NCI-H82 treated with DMSO at 0.1 percent for 48 hours (cell line): ENCODE measurements at regions not wholly inside any gene's neighbourhood (a gene's known extent, or its start where the extent isn't known, plus 50 kb on each side); places are given as distances from the start of the nearest gene placed in this dataset.
"Not testable (repeated sequence)": the region's sequence is repeated elsewhere in the genome, so short reads cannot be mapped to it uniquely, and the experiment has no call there.

Experiments used
- DNase-seq: peaks from one replicate; lab custom pipeline; 2025; ENCODE audit not compliant: unreplicated experiment; lab: John Stamatoyannopoulos, UW

DNA sequence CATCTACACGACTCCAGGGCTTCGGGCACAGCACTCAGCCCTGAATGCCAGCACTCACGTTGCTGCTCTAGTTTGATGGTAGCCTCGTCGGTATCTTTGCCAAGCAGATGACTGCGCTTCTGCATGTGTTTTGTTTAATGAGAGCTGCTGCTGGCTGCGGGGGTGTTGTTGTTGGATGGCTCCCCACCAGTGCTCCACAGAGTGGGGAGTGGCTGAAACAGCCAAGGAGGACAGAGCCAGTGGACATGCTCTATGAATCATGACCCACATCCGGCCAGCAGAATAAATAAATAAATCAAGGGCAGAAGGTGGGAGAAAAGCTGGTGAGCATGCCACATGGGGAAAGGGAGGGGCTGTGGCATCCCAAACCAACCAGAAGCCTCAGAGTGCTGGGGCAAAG is 131.2 kb upstream of the SOX11 start:
- no peak for DNase-seq

DNA sequence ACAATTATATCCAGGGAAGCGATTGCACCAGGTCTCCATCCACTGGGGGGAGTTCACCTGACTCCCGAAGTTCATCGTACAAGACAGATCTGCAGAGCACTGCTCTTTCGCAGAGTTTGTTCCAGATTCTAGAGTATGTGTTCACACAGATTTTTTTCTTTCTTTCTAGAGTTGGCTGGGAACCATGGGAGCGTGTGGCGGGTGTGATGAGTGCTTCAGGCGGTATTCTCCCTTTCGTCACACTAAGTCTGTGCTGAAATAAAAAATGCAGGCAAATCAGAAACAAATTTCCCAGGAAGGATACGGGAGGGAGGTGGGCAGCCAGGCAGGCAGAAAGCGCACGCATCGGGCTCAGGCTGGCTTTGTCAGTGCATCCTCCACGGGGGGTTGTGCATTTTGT is 129.8 kb upstream of the SOX11 start:
- no peak for DNase-seq

DNA sequence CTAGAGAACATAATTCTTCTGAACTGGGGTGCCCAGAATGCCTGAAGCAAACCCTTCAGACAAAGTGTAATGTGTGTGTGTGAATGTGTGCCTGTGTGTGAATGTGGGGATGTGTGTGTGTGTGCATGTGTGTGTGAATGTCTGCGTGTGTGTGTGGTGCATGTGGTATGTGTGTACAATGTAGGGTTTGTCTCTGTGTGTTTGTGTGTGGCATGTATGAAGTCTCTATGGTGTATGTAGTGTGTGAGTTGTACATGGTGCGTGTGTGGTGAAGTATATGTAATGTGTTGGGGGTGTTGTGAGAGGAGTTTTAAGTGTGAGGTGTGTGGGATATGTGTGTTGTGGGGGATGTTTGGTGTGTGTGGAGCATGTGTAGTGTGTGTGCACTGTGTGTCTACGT is 129.3 kb upstream of the SOX11 start:
- DNase-seq, result no peak

DNA sequence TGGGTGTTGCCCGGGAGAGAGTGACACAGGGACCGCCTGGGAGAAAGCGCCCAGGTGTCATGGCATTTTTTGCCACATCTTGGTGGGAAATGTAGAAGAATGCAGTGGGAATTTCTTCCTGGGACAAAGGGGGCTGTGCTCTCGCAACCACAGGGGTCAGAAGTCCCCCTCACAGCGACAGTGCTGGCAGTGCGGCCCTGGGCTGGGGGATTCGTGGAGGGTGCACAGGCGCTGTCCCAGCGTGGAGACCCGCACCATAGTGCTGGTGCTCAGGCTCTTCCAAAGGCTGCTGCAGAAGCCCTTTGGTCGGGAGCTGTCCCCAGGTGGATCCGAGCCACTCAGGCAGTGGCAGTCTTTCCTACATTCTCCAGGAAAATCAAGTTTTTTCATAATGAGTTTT is 128.8 kb upstream of the SOX11 start:
- no peak for DNase-seq

DNA sequence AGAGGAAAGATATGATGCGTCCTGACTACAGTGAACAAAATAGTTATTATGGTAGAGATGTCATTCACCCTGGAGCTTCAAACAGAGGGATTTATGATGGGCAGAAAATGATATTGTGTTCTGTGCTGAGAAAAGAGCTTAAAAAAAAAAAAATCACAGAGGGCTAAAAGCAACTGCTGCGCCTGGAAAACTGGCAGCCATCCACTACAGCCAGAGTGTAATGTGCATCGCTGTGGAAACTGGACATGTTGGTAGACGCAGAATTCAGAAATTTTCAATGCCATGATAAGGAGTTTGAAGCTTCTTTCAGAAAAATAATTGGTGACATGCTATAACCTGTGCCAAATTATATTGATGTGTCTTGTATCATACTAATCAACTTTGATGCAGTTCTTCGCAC is 122.9 kb upstream of the SOX11 start:
- DNase-seq, result no peak

DNA sequence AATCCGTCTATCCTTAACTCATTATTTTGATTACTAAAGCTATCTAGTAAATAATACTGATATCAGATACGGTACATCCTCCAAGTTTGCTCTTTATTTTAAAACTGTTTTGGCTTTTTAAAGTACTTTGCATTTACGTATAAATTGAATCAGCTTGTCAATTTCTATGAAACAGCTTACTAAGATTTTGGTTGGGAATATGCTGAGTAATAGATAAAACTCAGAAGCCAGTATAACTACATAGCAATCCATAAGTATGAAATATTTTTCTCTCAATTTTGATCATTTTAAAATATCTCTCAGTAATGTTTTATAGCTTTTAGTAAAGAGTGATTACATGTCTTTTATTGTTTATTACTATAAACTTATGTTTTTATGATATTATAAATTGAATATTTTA is 116.2 kb upstream of the SOX11 start:
- DNase-seq, result no peak

DNA sequence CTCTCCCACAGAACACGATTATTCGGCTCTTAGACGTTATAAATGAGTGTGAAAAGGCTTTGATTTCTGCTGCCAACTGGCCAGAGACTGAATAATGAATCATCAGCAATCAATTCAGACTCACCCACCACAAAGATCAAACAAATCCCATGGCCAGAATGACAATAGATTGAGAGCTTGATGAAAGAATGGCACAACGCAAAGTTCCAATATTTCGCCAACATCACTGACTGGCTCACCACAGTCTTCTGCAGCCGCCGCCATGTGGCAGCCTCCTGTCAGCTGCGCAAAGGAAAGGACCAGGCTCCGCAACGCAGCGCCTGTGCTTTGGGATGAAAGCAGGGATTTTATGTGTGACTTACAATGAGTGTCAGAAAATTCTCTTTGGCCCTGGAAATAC is 104.4 kb upstream of the SOX11 start:
- DNase-seq, result no peak

DNA sequence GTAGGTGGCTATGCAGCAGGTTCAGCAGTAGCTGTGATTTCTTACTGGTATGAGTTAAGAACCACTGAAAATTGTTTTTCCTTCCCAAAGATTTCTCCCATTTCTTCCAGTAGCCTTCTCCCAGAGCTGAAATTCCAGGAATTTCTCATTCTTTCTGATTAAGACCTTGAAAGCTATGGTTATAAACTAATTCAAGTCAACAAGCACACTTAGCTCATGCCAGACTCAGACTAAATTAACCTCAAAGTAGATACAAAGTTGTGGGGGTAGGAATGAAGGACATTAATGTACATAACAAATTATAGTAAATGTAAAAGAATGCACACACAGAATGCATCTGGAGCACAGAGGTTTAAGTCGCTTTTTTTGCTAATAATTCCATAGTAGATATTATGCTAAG is 103.6 kb upstream of the SOX11 start:
- DNase-seq, result no peak

DNA sequence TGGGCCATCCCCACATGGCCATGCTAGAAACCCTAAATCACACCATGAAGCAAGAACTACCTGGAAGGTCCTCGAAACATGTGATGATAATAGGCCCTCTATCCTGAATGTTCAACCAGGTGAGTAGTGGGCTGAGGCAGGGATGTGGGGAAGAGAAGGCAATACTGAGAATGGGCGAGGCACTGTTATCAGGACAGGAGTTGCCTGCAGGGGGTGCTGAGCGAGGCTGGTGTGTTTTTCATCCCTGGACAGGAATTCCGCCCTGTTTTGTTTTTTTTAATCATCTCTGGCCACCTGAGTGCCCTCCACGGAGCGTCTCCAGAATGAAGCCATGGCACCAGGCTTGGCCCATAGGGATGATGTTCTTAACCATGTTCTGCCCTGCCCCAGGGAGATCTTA is 103.0 kb upstream of the SOX11 start:
- no peak for DNase-seq

DNA sequence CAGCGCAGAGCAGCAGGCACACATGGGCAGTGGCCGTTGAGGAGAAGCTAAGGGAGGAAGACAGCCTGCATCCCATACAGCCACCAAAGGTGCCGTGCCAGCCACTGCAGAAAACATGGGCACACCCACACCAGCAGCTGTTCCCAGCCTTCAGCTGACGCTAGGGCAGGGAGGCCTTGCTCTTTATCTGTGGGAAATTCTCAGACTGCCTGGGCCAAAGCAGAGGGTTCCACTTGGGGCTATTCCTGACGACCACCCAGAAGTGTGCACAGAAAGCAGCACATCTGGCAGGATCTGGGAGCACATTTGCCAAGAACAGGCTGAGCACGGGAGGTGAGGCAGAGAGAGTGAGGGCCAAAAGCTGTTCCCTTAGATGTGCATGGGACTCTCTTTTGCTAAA is 101.3 kb upstream of the SOX11 start:
- DNase-seq, result no peak

DNA sequence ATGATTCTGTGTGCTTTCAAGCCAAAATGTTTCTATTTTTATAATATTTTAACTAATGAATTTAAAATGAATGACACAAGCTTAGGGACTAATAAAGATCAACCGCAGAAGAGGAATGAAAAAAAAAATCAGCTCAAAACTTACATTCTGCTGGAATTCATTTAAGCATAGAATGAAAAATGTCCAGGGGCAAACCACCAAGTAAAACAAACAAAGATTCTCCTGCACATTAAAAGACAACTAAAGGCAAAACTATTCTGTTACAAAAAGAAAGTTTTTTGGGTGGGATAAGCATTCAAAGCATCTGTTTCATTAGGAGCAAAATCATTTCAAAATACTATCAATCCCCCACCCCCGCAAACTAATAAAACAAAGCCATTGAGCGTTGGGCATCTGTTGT is 99.3 kb upstream of the SOX11 start:
- no peak for DNase-seq

DNA sequence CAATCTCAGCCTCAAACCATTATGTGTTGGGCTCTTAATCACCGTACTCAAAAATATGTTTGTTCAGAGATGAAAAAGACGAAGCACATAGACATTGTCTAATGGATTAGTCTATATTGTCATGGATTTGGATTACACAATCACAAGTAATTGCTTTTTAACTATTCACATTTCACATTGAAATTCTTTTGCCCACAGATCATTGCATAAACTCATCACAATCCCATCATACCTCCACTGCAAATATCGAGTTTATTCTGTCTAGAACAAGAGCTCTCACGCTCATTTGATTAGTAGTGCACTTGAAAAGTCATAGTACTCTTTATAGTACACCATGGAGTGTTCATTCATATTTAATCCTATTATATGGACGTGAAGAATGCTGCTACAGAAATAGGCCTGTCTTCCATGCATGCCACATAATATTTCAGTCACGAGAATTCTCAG is 97.9 kb upstream of the SOX11 start:
- no peak for DNase-seq

DNA sequence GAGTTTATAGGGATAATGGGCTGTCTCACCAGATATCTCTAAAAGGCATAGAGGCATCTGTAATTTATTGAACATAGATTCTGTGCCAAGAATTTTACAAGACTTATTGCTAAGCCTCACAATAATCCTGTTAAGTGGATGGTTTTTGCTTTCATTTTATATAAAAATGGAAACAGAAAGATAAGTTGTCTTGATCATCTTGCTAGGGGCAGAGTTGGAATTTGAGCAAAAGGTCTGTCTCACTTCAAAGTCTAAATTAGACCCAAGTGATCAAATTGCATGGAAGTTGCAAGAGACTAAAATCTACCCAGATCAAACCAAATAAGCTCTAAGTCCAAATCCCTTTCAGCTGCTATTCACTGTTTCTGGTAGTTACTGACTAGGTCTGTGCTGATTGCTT is 95.3 kb upstream of the SOX11 start:
- DNase-seq, result no peak

DNA sequence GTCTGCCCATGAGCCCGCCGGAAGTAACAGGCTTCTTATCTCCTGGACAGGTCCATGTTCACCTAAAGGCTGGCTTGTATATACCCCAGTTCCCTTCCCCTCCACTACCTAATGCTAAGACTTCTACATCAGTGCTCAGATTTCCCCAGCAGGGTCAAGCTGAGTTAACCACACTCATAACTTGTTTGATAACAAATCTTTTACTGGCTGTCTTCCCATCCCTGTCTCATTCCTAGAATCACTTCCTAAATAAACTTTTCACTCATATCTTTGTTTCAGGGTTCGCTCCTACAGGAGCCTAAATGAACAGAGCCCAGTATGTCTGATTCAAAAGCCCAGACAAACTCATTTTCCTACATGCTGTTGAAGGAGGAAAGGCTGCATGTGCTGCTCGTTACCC is 94.0 kb upstream of the SOX11 start:
- no peak for DNase-seq

DNA sequence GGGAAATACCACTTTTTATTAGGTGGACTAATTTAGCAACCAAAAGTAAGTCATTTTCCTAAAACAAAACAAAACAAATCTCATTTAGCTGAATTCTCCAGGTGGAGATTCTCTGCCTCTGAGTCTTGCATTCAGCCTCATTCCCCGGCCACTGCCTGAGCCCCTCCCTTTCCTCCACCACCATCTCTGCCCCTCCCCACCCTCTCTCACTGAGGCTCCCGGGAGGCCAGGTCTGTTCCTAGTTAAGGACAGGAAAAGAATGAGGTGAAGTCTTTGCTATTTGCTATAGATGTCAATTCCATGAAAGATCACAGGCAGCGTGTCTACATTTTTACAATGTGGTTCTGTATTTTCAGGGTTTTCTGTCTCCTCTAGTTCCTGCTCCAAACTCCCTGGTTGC is 83.0 kb upstream of the SOX11 start:
- no peak for DNase-seq

DNA sequence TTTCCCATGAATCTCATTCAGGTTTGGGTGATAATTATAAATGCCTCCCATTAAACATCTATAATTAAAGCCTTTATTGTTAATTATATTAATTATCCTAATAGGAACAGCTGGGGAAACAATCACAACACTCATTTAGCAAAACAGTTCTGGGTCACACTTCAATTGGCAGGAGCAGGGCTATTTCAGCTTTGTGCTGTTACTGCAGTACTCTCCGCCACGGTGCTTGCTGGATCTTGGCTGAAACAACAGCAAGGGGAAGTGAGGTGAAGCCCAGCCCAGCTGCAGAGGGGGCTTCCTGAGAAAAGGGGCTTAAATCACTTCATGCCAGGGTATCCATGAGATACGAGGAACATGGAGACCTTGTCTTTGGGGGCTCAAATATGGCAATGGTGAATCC is 79.5 kb upstream of the SOX11 start:
- no peak for DNase-seq

DNA sequence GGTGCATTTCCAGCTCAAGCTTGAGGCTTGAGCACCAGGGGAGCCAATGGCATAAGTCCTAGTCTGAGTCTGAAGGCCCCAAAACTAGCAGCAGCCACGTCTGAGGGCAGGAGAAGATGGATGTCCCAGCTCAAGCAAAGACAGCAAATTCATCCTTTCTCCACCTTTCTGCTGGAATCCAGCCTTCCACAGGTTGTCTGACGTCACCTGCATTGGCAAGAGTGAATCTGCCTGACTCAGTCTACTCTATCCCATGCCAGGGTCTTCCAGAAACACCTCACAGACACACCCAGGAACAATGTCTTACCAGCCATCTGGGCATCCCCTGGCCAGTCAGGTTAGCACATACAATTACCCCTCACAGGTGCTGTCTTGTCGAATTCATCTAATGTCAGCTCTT is 76.2 kb upstream of the SOX11 start:
- no peak for DNase-seq

DNA sequence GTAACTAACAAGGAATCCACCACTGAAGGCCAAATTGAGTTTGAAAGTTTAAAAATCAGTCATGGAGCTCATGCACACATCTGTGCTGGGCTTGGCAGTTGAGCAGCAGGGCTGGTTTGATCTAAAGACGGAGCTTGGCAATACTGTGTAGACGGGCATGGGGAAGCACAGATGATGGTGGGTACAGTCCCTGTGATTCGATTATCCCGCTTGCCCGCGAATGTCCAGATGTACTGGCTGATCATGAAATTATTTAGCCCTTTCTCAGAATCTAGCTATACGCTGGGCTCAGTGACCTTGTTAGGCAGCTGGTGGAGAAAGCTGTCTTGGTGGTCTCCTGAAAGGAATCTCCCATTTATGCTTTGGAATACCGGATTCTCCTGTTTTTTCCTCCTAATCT is 74.8 kb upstream of the SOX11 start:
- DNase-seq, result no peak

DNA sequence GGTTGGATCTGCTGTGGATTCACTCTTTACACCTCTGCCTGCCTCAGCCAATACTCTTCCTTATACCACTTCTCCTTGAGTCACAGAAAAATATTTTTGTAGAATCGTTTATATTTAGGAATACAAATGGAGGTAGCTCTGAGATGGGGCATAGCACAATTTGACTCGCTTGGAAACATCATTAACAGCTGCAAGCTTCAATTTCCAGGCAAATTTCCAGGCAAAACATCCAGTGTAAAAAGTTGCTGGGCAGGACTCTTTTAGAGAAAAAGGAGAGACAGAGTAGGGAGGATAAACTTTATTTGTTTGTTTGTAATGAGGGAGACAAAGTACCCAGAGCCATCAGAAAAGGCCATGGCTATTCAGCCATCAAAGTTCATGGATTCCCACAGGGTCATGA is 74.4 kb upstream of the SOX11 start:
- no peak for DNase-seq

DNA sequence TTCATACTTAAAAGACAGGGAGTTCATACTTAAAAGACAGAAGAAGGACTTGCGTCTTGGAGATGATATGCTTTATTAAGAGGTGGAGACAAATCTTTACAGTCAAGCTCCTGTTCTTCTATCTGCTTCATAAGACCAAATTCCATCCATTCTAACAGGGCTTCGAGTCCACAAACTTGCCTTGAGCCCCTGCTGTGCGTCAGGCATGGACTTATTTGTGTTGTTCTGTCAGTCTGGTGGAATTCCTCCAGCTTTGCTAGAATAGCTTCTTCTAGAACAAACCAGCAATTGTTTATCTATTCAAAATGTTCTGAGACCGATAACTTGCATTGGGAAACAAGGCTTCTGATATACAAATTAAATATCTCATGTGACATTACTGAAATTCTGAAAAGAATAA is 73.9 kb upstream of the SOX11 start:
- no peak for DNase-seq

DNA sequence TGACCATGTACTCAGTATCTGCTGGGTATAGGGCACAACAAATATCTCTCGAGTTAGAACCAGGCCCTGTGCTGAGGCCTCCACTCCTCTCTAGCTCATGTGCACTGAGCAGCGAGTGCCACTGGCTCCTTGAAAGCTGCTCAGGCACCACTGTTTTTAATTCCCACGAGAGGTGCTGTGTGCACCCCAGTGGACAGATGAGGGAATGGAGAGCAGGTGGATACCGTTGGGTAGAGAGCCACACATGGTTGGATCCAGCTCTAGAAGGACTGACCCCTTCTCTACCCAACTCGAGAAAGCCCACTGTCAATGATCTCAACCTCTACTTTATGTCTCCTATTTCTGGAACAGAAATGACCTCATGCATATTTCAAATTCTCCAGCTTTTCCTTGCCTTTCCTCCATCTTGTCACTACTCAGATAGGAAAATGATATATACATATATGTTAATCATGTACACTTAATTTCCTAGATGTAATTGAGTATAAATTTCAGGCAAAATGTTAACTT is 66.6 kb upstream of the SOX11 start:
- DNase-seq, result not testable (repeated sequence)

DNA sequence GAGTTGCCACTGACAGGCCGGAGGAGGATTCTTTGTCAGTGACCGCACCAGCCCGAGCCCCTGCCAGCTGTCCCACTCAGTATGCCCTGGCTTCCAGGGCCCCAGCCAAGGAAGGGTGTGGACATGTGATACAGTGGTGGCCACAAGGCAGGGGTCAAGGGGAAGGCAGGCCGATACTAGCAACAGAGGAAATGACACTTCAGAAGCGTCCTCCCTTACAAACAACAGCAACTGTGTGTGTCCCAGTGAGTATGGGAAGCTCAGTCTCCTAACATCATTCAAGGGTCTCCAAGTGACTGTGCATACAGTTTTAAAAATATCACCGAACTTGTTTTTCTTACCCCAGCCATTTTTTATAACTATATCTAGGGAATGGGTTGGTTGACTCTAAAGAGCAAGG is 63.7 kb upstream of the SOX11 start:
- DNase-seq, result not testable (repeated sequence)

DNA sequence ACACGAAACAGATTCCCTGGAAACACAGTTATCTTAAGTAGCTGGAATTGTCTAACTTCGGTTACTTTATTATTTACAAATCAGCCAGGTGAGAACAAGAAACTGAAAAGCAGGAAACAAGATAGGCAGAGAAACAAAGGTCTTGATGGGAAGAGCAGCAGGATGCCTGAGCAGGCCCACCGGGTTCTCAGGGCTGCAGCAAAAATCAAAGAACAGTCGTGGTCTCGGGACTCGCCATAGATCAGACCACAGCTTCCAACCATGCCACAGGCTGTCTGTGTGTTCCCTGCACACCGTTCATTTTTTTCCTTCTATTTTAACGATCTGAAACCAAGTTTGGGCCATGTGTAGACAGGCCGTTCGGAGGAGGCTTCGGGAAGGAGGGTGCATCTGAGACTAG is 62.7 kb upstream of the SOX11 start:
- not testable (repeated sequence) for DNase-seq

DNA sequence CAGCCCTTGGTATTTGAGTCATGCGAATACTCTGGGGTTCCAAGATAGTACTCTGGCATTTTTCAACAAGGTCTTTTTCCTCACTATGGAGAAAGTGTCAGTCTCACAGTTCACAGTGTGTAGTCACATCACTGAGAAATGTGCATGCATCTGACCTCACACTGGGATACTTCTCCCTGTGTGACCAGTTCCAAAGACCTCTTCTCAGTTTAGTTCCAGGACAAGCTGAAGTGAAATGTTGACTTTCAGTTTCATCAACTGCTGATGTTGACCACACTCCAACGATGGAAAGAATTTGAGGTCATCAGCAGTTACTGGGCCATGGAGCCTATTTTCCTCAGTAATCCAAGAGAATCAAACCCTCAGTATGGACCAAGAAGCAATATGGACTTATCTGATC is 55.1 kb upstream of the SOX11 start:
- not testable (repeated sequence) for DNase-seq
